PC-3 (cell line): ENCODE measurements at regions not wholly inside any gene's neighbourhood (a gene's known extent, or its start where the extent isn't known, plus 50 kb on each side); places are given as distances from the start of the nearest gene placed in this dataset.

ENCODE experiments used
- ATAC-seq: fragments of 200-7000 bp; cut with Tn5 transposase; 2 replicates; pipeline ENCODE4 v1.9.1; 2020; ENCODE audit warnings: mild to moderate bottlenecking, moderate library complexity
- BruUV-seq: library from RNA; stranded (reverse); fragments of 400-500 nt; replicated peaks from 2 replicates; lab custom pipeline; 2021; lab: Mats Ljungman, UMichigan
- CTCF ChIA-PET: fragments of 300-600 bp; sonication (Branson Sonifier 250); formaldehyde crosslinking; loops from one replicate; lab custom pipeline; 2022; ENCODE audit warnings: antibody characterized with exemption; lab: Charles Lee
- POLR2A ChIA-PET: fragments of 300-600 bp; sonication (Branson Sonifier 250); formaldehyde crosslinking; loops from one replicate; lab custom pipeline; 2022; ENCODE audit warnings: antibody characterized with exemption; ENCODE audit not compliant: unreplicated experiment; lab: Charles Lee
- DNase-seq: peaks from one replicate; pipeline ENCODE4 v3.0.0-alpha.2; 2015
- H2AFZ ChIP-seq: fragments of 300-600 bp; sonication (generic); 2 replicates; pipeline ENCODE4 v1.6.0; 2016; ENCODE audit warnings: antibody characterized with exemption, low read length
- H3F3A ChIP-seq: fragments of 300-600 bp; sonication (generic); one replicate; pipeline ENCODE4 v1.6.0; 2017; ENCODE audit warnings: antibody characterized with exemption, low read length, control low read depth, mild to moderate bottlenecking; ENCODE audit not compliant: unreplicated experiment
- H3K27ac ChIP-seq: fragments of 300-600 bp; sonication (generic); 2 replicates; pipeline ENCODE4 v1.5.1; 2016; ENCODE audit warnings: mild to moderate bottlenecking, low read length
- H3K27me3 ChIP-seq: fragments of 300-600 bp; sonication (generic); 2 replicates; pipeline ENCODE4 v1.6.1; 2016; ENCODE audit warnings: low read length, mixed read lengths
- H3K36me3 ChIP-seq: fragments of 300-600 bp; sonication (generic); 2 replicates; pipeline ENCODE4 v1.6.1; 2016; ENCODE audit warnings: low read depth, mixed run types, low read length, mixed read lengths
- H3K4me1 ChIP-seq: fragments of 300-600 bp; sonication (generic); 2 replicates; pipeline ENCODE4 v1.5.1; 2016; ENCODE audit warnings: low read length; ENCODE audit not compliant: insufficient read depth
- H3K4me2 ChIP-seq: fragments of 300-600 bp; sonication (generic); 2 replicates; pipeline ENCODE4 v1.6.0; 2016; ENCODE audit warnings: low read length
- H3K4me3 ChIP-seq: fragments of 300-600 bp; sonication (generic); 2 replicates; pipeline ENCODE4 v1.5.1; 2016; ENCODE audit warnings: mild to moderate bottlenecking, low read length, mixed read lengths
- H3K79me2 ChIP-seq: fragments of 300-600 bp; sonication (generic); 2 replicates; pipeline ENCODE4 v1.6.1; 2017; ENCODE audit warnings: low read length, mixed read lengths
- H3K9ac ChIP-seq: fragments of 300-600 bp; sonication (generic); 2 replicates; pipeline ENCODE4 v1.6.0; 2016; ENCODE audit warnings: mild to moderate bottlenecking, low read length
- H3K9me2 ChIP-seq: fragments of 300-600 bp; sonication (generic); replicated peaks from 2 replicates; pipeline ENCODE4 v1.6.1; 2016; ENCODE audit warnings: mixed run types, low read length, mixed read lengths
- H3K9me3 ChIP-seq: fragments of 300-600 bp; sonication (generic); 2 replicates; pipeline ENCODE4 v1.6.1; 2016; ENCODE audit warnings: low read length, mixed read lengths
- H4K20me1 ChIP-seq: fragments of 300-600 bp; sonication (generic); 2 replicates; pipeline ENCODE4 v1.6.1; 2016; ENCODE audit warnings: low read length, mixed read lengths
- CTCF ChIP-seq: fragments of 300-600 bp; sonication (generic); conservative IDR thresholded peaks from 2 replicates; pipeline ENCODE4 v1.5.1; 2017; ENCODE audit warnings: antibody characterized with exemption, low read depth, mild to moderate bottlenecking, low read length
- EZH2 ChIP-seq: fragments of 300-600 bp; sonication (generic); IDR thresholded peaks from one replicate; pipeline ENCODE4 v1.6.1; 2017; ENCODE audit warnings: antibody characterized with exemption, mild to moderate bottlenecking, low read length; ENCODE audit not compliant: unreplicated experiment
- EZH2phosphoT487 ChIP-seq: fragments of 300-600 bp; sonication (generic); IDR thresholded peaks from 2 replicates; pipeline ENCODE4 v1.6.1; 2018; ENCODE audit warnings: mild to moderate bottlenecking, antibody characterized with exemption, low read length, borderline replicate concordance
- intact Hi-C: fragments of 100-400 bp; cut with micrococcal nuclease; formaldehyde crosslinking; loops from 2 replicates; pipeline ENCODE4 v1.9.0; 2023

GRCh38 chr10:65197935-65198334 lies 1676.7 kb downstream of the REEP3 start:
- TF ChIP-seq CTCF (no peak), EZH2phosphoT487 (no peak), EZH2 (no peak)
- no peak overlapping the region for H3K4me2 ChIP-seq
- ChIA-PET POLR2A (interaction anchor here (0.7 kb wide), 1 partner anchor 213 kb away, joined by 3 read pairs; no protein-coding TSS in a partner anchor), CTCF (no interaction called here)
- H3K9ac ChIP-seq, result no peak overlapping the region
- H3F3A ChIP-seq, result no peaks in the 10 kb centered on the region
- H4K20me1 ChIP-seq, result no peaks in the 10 kb centered on the region
- peaks cover 6% of the 10 kb centered on the region; the same call in 1 of the 2 replicates for H3K4me1 ChIP-seq
- no peaks in the 10 kb centered on the region for H3K79me2 ChIP-seq
- H3K27me3 ChIP-seq, result no peaks in the 10 kb centered on the region
- H3K9me2 ChIP-seq, result no peaks in the 10 kb centered on the region
- H2AFZ ChIP-seq, result no peak overlapping the region
- H3K4me3 ChIP-seq, result no peak overlapping the region
- intact Hi-C loops, result no loop called here
- H3K36me3 ChIP-seq, result no peaks in the 10 kb centered on the region
- H3K9me3 ChIP-seq, result no peaks in the 10 kb centered on the region
- no TSS peak for BruUV-seq
- ATAC-seq (no peak), DNase-seq (no peak)
- no peak overlapping the region for H3K27ac ChIP-seq

GRCh38 chr10:65201491-65201890 lies 1680.3 kb downstream of the REEP3 start:
- H3K27me3 ChIP-seq, result no peaks in the 10 kb centered on the region
- H3F3A ChIP-seq, result no peaks in the 10 kb centered on the region
- POLR2A ChIA-PET, result no interaction called here
- no peak overlapping the region for H3K4me2 ChIP-seq
- H3K9me3 ChIP-seq, result no peaks in the 10 kb centered on the region
- DNase-seq (no peak), ATAC-seq (no peak)
- CTCF ChIA-PET, result no interaction called here
- intact Hi-C loops, result loop anchor here (5.0 kb wide), 1 partner anchor 591 kb away; no protein-coding TSS in a partner anchor
- no peaks in the 10 kb centered on the region for H3K79me2 ChIP-seq
- H2AFZ ChIP-seq, result no peak overlapping the region
- no peaks in the 10 kb centered on the region for H4K20me1 ChIP-seq
- TF ChIP-seq CTCF (no peak), EZH2 (no peak), EZH2phosphoT487 (no peak)
- no peaks in the 10 kb centered on the region for H3K36me3 ChIP-seq
- no peak overlapping the region for H3K27ac ChIP-seq
- H3K4me1 ChIP-seq, result no peaks in the 10 kb centered on the region
- BruUV-seq, result no TSS peak
- H3K9ac ChIP-seq, result no peak overlapping the region
- no peak overlapping the region for H3K4me3 ChIP-seq
- H3K9me2 ChIP-seq, result no peaks in the 10 kb centered on the region

GRCh38 chr10:65204999-65205398 lies 1683.8 kb downstream of the REEP3 start:
- BruUV-seq, result no TSS peak
- no peaks in the 10 kb centered on the region for H3K27me3 ChIP-seq
- TF ChIP-seq EZH2phosphoT487, result no peak
- no peak for TF ChIP-seq EZH2
- no peak for TF ChIP-seq CTCF
- H3K36me3 ChIP-seq, result no peaks in the 10 kb centered on the region
- no peak overlapping the region for H3K4me2 ChIP-seq
- no peak overlapping the region for H3K4me3 ChIP-seq
- ATAC-seq, result no peak
- H3K4me1 ChIP-seq, result no peaks in the 10 kb centered on the region
- H3K9me3 ChIP-seq, result no peaks in the 10 kb centered on the region
- ChIA-PET POLR2A (no interaction called here), CTCF (no interaction called here)
- H3K27ac ChIP-seq, result no peak overlapping the region
- no peaks in the 10 kb centered on the region for H3F3A ChIP-seq
- no peaks in the 10 kb centered on the region for H3K79me2 ChIP-seq
- no peak overlapping the region for H2AFZ ChIP-seq
- DNase-seq, result no peak
- H3K9ac ChIP-seq, result no peak overlapping the region
- intact Hi-C loops, result loop anchor here (2.0 to 5.0 kb wide), 2 partner anchors 42 to 587 kb away; no protein-coding TSS in a partner anchor
- H3K9me2 ChIP-seq, result no peaks in the 10 kb centered on the region
- H4K20me1 ChIP-seq, result no peaks in the 10 kb centered on the region
